ENCODE measurements at regions not wholly inside any gene's neighbourhood (a gene's known extent, or its start where the extent isn't known, plus 50 kb on each side); places are given as distances from the start of the nearest gene placed in this dataset.

- in situ Hi-C loops (cut with HindIII; ENCODE audit: low sequenced_read_pairs) = no loop called here
Measured at GRCh38 chr6:104126315-104127005, 733.3 kb downstream of the HACE1 start.

DNA sequence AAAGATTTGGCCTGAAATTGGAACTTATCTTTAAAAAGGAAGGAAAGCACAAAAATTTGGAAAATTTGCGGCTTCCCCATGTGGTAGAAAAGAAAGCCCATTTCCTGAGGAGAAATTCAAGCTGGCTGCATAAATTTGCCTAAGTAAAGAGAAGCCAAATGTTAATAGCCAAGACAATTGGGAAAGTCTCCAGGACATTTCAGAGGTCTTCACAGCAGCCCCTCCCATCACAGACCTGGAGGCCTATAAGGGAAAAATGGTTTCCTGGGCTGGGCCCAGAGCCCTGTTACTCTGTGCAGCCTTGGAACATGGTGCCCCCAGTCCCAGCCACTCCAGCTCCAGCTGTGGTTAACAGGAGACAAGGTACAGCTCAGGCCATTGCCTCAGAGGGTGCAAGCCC lies 736.5 kb downstream of the HACE1 start:
- in situ Hi-C loops (cut with HindIII; ENCODE audit: low sequenced_read_pairs) = no loop called here

DNA sequence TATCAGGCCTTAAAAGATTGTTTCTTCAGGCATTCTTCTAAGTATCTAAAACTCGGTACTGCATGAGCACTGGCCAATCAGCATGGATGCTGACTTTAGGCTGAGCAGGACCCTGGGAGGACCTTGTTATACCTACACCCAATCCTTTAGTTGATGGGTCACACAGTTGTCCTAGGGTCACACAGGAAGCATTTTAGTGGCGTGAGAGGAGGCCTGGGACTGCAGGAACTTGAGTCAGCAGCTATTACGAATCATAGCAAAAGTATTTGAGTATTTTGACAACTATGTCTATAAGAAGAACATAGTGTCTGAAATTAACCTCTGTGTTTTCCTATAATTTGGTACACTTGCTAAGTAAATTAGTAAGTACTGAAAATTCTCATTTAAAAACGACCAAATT lies 741.4 kb downstream of the HACE1 start:
- in situ Hi-C loops (cut with HindIII; ENCODE audit: low sequenced_read_pairs) = no loop called here

- in situ Hi-C loops (cut with HindIII; ENCODE audit: low sequenced_read_pairs) = no loop called here
Measured at GRCh38 chr6:104109806-104110205, 749.9 kb downstream of the HACE1 start.

- in situ Hi-C loops (cut with HindIII; ENCODE audit: low sequenced_read_pairs) = no loop called here
Measured at GRCh38 chr6:104108634-104109033, 751.1 kb downstream of the HACE1 start.

GRCh38 chr6:104095661-104096416 lies 763.9 kb downstream of the HACE1 start:
- in situ Hi-C loops (cut with HindIII; ENCODE audit: low sequenced_read_pairs) = no loop called here

DNA sequence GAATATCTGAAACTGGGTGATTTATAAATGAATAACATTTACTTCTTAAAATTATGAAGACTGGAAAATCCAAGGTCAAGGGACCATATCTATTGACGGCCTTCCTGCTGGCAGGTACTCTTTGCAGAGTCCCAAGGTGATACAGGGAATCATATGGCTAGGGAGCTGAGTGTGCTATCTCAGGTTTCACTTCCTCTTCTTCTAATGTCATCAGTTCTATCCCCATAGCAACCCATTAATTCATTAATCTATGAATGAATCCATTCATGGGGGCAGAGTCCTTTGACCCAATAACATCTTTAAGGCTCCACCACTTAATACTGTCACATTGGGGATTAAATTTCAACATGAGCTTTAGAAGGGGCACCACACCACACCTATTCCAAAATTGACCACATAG lies 772.0 kb downstream of the HACE1 start:
- in situ Hi-C loops (cut with HindIII; ENCODE audit: low sequenced_read_pairs) = no loop called here

GRCh38 chr6:104068281-104068680 lies 791.4 kb downstream of the HACE1 start:
- in situ Hi-C loops (cut with HindIII; ENCODE audit: low sequenced_read_pairs) = no loop called here

- in situ Hi-C loops (cut with HindIII; ENCODE audit: low sequenced_read_pairs) = no loop called here
Measured at GRCh38 chr6:104064876-104065275, 794.8 kb downstream of the HACE1 start.

DNA sequence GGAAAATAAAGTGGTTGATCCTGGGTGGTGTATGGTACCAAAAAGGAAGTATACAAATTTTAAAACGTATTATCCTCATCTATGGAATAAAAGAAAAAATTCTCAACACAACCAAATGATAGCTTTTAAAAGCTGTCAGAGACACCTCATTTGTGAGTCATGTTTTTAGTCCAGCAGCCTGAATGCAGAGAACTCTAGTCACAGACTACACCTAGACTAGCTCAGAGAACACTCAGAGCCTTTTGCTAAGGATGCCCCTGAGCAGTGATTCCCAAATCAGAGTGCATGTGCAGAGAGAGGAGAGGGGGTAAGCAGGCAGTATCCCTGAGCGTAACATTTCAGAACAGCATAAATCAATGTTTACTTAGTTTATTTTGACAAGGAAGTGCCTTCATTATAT lies 809.3 kb downstream of the HACE1 start:
- in situ Hi-C loops (cut with HindIII; ENCODE audit: low sequenced_read_pairs) = no loop called here

DNA sequence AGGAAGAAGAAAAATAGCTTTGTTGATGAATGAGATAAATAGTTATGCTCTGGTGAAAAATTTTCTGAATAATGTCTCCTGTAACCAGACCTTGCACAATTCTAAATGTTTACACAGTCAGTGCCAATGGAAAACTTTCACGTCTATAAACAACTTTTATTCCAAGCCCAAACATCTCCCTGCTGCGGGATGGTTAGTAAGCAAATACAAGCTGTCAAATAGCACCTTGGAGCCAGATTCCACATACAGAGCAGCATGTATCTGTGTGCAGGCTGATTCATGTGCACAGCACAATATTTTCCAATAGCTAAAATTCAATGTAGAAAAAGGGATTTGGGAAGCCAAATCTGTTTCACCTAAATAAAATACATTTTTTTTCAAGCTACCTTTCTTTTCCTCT lies 813.3 kb downstream of the HACE1 start:
- in situ Hi-C loops (cut with HindIII; ENCODE audit: low sequenced_read_pairs) = no loop called here

DNA sequence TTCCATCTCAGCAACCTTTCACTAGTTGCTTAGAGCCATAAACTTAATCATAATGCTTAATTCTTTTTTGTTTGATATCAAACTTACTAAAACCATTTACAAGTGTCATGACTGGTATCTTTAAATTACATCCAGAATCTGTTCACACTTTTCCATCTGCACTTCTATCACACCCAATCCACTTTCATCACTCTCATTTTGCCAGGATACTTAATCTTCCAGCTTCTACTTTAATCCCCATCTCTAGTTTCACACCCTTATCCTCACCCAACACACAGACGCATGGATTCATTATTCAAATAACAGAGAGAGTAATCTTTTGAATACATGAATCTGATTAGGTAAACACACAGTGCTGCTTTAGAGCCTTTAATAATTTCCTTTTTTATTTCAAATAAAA lies 828.4 kb downstream of the HACE1 start:
- in situ Hi-C loops (cut with HindIII; ENCODE audit: low sequenced_read_pairs) = no loop called here

- in situ Hi-C loops (cut with HindIII; ENCODE audit: low sequenced_read_pairs) = no loop called here
Measured at GRCh38 chr6:104022126-104022525, 837.6 kb downstream of the HACE1 start.

- in situ Hi-C loops (cut with HindIII; ENCODE audit: low sequenced_read_pairs) = no loop called here
Measured at GRCh38 chr6:104019075-104019753, 840.5 kb downstream of the HACE1 start.

DNA sequence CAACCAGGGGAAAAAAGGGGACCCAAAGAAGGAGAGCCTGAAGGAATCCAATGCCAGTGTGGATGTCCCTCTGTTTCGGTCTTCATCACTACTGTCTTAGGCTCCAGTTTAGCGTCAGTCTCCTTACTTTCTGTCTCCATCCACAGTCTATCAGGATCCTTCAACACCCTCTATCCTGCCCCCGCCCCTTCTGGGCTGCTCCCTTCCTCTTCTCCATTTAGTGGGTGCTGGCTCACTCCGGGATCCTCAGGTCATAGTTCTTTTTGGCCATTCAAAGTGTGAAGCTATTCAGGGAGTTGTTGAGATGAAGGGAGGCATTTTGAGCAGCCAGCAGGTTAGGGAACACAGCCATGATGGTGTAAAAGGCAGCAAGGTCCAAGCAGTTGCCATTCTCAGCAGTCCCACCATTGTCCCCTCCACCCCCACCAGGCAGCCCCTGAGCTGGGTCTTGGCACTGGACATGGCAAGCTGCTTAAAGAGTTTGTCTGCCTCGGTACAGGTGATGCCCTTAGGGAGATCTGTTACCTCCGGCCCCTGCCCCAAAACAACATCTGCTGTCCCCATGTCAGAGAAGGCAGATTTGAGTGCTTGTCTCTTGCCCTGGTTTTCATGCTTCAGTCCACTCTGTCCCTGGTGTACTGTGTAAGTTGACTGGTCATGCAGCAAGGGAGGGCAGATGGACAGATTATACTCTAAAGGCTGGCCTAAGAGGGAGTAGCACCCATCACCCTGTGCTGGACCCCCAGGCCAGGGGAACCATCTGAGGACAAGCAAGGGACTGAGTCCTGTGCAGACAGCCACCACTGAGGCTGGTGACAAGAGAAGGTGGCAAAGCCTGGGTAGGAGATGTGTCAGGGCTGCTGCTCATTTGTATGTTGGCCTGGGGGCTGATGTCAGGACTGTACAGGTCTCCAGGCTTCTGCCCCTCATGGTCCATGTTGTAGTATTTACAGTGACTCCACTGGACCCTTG lies 842.0 kb downstream of the HACE1 start:
- in situ Hi-C loops (cut with HindIII; ENCODE audit: low sequenced_read_pairs) = no loop called here

DNA sequence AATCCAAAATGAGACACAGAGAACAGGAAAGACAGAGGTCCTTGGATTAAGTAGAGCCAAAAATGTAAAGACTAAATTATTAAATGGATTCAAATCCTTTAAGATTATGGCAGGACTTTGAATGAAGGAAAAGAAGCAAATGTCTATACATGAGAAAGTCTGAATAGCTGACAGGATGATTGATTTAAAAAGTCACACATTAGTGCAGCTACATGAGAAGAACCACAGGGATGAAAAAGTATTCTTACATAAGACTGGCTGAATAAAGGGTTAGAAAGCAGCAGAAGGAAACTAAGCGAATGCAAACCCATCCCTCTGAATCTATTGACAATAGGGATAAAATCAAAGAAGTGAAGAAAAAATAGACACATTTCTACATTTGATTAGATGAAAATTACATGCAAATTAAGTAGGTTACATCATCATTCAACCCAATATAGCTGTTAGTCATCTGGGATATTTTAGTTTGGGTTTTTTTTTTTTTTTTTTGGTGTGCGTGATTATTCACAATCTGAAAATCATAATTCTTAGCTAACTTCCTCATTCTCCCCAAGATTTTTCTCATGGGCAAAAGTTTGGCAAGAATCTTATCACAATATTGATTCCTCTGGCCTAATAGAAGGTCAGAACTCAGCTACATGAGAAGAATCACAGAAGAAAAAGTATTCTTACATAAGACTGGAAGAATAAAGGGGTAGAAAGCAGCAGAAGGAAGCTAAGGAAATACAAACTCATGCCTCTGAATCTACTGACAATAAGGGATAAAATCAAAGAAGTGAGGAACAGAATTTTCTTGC lies 845.4 kb downstream of the HACE1 start:
- in situ Hi-C loops (cut with HindIII; ENCODE audit: low sequenced_read_pairs) = no loop called here

GRCh38 chr6:104013312-104013971 lies 846.3 kb downstream of the HACE1 start:
- in situ Hi-C loops (cut with HindIII; ENCODE audit: low sequenced_read_pairs) = no loop called here

GRCh38 chr6:104010897-104011296 lies 848.8 kb downstream of the HACE1 start:
- in situ Hi-C loops (cut with HindIII; ENCODE audit: low sequenced_read_pairs) = no loop called here

- in situ Hi-C loops (cut with HindIII; ENCODE audit: low sequenced_read_pairs) = no loop called here
Measured at GRCh38 chr6:104003803-104004516, 855.8 kb downstream of the HACE1 start.

Measured in DLD1 (cell line).